Muscle layer of duodenum (tissue), 2 donors: ENCODE measurements at regions not wholly inside any gene's neighbourhood (a gene's known extent, or its start where the extent isn't known, plus 50 kb on each side); places are given as distances from the start of the nearest gene placed in this dataset.

Source experiments
- H3K27ac ChIP-seq: one replicate; pipeline ENCODE4 v1.7.0; 2013; ENCODE audit warnings: mild to moderate bottlenecking, low read length
- H3K27me3 ChIP-seq: one replicate; pipeline ENCODE4 v1.7.0; 2013; ENCODE audit warnings: low read depth, mild to moderate bottlenecking, control low read depth, low read length
- H3K36me3 ChIP-seq, 2 donors: one replicate each; pipeline ENCODE4 v1.7.0; 2013; ENCODE audit warnings: low read length in 2 of 2, control low read depth in 1 of 2, mild to moderate bottlenecking in 1 of 2; ENCODE audit not compliant: insufficient read depth in 2 of 2, control insufficient read depth in 1 of 2
- H3K4me1 ChIP-seq, 2 donors: one replicate each; pipeline ENCODE4 v1.7.0; 2013; ENCODE audit warnings: low read length in 2 of 2, mild to moderate bottlenecking in 2 of 2, control low read depth in 1 of 2, moderate library complexity in 1 of 2; ENCODE audit not compliant: insufficient read depth in 2 of 2, control insufficient read depth in 1 of 2
- H3K4me3 ChIP-seq, 2 donors: one replicate each; pipeline ENCODE4 v1.7.0; 2013; ENCODE audit warnings: low read length in 2 of 2, low read depth in 1 of 2, mild to moderate bottlenecking in 1 of 2
- H3K9me3 ChIP-seq, 2 donors: one replicate each; pipeline ENCODE4 v1.7.0; 2013; ENCODE audit warnings: low read length in 2 of 2, control low read depth in 1 of 2, mild to moderate bottlenecking in 1 of 2; ENCODE audit not compliant: control insufficient read depth in 1 of 2
- donor health status: healthy.

- H3K36me3 ChIP-seq, result no peaks in the 10 kb centered on the region
- no peaks in the 10 kb centered on the region for H3K27me3 ChIP-seq
- H3K4me3 ChIP-seq, result no peak overlapping the region
- H3K9me3 ChIP-seq, result no peaks in the 10 kb centered on the region
- H3K4me1 ChIP-seq, result no peaks in the 10 kb centered on the region
- H3K27ac ChIP-seq, result no peak overlapping the region
Observed at GRCh38 chr21:41689289-41689583, 77.6 kb downstream of the RIPK4 start.

GRCh38 chr21:41687633-41688032 lies 79.2 kb downstream of the RIPK4 start:
- Histone ChIP-seq H3K9me3 (no peaks in the 10 kb centered on the region), H3K27me3 (no peaks in the 10 kb centered on the region), H3K36me3 (no peaks in the 10 kb centered on the region), H3K4me1 (no peaks in the 10 kb centered on the region), H3K4me3 (no peak overlapping the region), H3K27ac (no peak overlapping the region)

GRCh38 chr21:41686664-41687063 lies 80.2 kb downstream of the RIPK4 start:
- Histone ChIP-seq H3K36me3 (no peaks in the 10 kb centered on the region), H3K27me3 (no peaks in the 10 kb centered on the region), H3K27ac (no peak overlapping the region), H3K9me3 (no peaks in the 10 kb centered on the region), H3K4me1 (no peaks in the 10 kb centered on the region), H3K4me3 (no peak overlapping the region)

GRCh38 chr21:41685511-41686149 lies 81.2 kb downstream of the RIPK4 start:
- no peak overlapping the region for H3K27ac ChIP-seq
- H3K4me1 ChIP-seq, result no peaks in the 10 kb centered on the region
- H3K27me3 ChIP-seq, result no peaks in the 10 kb centered on the region

GRCh38 chr21:41684381-41685245 lies 82.2 kb downstream of the RIPK4 start:
- Histone ChIP-seq H3K36me3 (no peaks in the 10 kb centered on the region), H3K4me3 (no peak overlapping the region), H3K9me3 (no peaks in the 10 kb centered on the region), H3K27ac (no peak overlapping the region), H3K27me3 (no peaks in the 10 kb centered on the region), H3K4me1 (no peaks in the 10 kb centered on the region)

More at GRCh38 chr21:41685511-41686149, 81.2 kb downstream of the RIPK4 start:
- H3K9me3 ChIP-seq, result no peaks in the 10 kb centered on the region
- H3K36me3 ChIP-seq, result no peaks in the 10 kb centered on the region
- H3K4me3 ChIP-seq, result no peak overlapping the region

GRCh38 chr21:41683815-41684214 lies 83.0 kb downstream of the RIPK4 start:
- no peaks in the 10 kb centered on the region for H3K36me3 ChIP-seq
- H3K4me3 ChIP-seq, result no peak overlapping the region
- H3K4me1 ChIP-seq, result peaks cover 3% of the 10 kb centered on the region in 2 donors
- H3K27me3 ChIP-seq, result no peaks in the 10 kb centered on the region
- no peak overlapping the region for H3K27ac ChIP-seq
- H3K9me3 ChIP-seq, result no peaks in the 10 kb centered on the region

GRCh38 chr21:41682719-41683179 lies 84.1 kb downstream of the RIPK4 start:
- Histone ChIP-seq H3K9me3 (no peaks in the 10 kb centered on the region), H3K4me3 (no peak overlapping the region), H3K27ac (no peak overlapping the region), H3K36me3 (no peaks in the 10 kb centered on the region), H3K27me3 (no peaks in the 10 kb centered on the region), H3K4me1 (peaks cover 3% of the 10 kb centered on the region in 2 donors)

- H3K36me3 ChIP-seq, result no peaks in the 10 kb centered on the region
- H3K9me3 ChIP-seq, result no peaks in the 10 kb centered on the region
- peaks cover 3% of the 10 kb centered on the region in 2 donors for H3K4me1 ChIP-seq
- no peaks in the 10 kb centered on the region for H3K27me3 ChIP-seq
- no peak overlapping the region for H3K27ac ChIP-seq
- no peak overlapping the region for H3K4me3 ChIP-seq
Observed at GRCh38 chr21:41681939-41682718, 84.7 kb downstream of the RIPK4 start.

GRCh38 chr21:41681348-41681801 lies 85.5 kb downstream of the RIPK4 start:
- Histone ChIP-seq H3K9me3 (no peaks in the 10 kb centered on the region), H3K4me1 (peaks cover 3% of the 10 kb centered on the region in 2 donors), H3K27ac (no peak overlapping the region), H3K4me3 (no peak overlapping the region), H3K27me3 (no peaks in the 10 kb centered on the region), H3K36me3 (no peaks in the 10 kb centered on the region)

GRCh38 chr21:41680444-41681347 lies 86.2 kb downstream of the RIPK4 start:
- Histone ChIP-seq H3K27me3 (no peaks in the 10 kb centered on the region), H3K27ac (no peak overlapping the region), H3K36me3 (no peaks in the 10 kb centered on the region), H3K9me3 (no peaks in the 10 kb centered on the region), H3K4me3 (no peak overlapping the region), H3K4me1 (peaks cover 3% of the 10 kb centered on the region in 2 donors)
